Loucy (cell line): ENCODE measurements at regions not wholly inside any gene's neighbourhood (a gene's known extent, or its start where the extent isn't known, plus 50 kb on each side); places are given as distances from the start of the nearest gene placed in this dataset.

Source experiments
- CTCF ChIP-seq: fragments of 200-600 bp; sonication (generic); conservative IDR thresholded peaks from 2 replicates; pipeline ENCODE4 v1.5.1; 2014; ENCODE audit warnings: mild to moderate bottlenecking, antibody characterized with exemption, low read length
- EZH2phosphoT487 ChIP-seq: fragments of 200-600 bp; IDR thresholded peaks from 2 replicates; pipeline ENCODE4 v1.6.1; 2018; ENCODE audit warnings: antibody characterized with exemption, mild to moderate bottlenecking, moderate library complexity, borderline replicate concordance

DNA sequence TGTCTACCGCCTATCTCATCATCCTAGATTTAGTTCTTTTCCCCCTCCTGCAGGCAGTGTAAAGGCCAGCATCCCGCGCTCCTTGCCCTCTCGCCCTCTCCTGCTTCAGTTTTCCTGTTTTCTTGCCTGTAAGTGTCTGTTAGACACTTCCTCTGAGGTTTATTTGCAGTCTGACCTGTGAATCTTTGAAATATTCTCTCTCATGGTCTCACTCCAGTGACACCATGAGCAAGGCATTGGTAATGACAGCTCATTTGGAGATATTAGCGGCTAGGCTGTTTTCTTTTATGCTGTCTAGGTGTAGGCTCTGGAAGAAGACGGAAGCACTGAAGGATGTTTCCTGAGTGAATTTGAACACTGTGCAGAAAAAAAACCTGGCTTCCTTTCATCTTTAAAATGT, 179.6 kb downstream of the KDR start:
- TF ChIP-seq CTCF = peak; percentile 62
- no peak for TF ChIP-seq EZH2phosphoT487
